ENCODE measurements at regions not wholly inside any gene's neighbourhood (a gene's known extent, or its start where the extent isn't known, plus 50 kb on each side); places are given as distances from the start of the nearest gene placed in this dataset.

DNA sequence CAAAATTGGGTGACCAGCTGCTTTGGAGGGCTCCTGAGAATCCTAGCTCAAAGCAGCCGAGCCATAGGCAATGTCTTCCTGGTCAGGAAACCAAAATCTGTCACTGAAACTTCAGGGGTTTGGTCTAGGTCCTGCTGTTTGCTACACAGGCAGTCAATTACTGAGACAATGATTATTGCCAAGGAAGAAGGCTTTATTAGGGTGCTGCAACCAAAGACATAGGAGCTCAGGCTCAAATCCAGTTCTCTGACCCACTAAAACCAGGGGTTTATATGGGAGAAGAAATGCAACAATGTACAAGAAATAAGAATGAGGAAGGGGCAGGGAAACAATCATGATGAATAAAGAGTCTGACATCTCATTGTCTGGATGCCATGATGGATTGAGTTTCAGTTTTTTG, 410.3 kb upstream of the ZWINT start:
- DNase-seq, result no peak

- no peak for DNase-seq
These were observed 402.0 kb upstream of the ZWINT start for GRCh38 chr10:56763090-56763489.

- DNase-seq, result no peak
These were observed 384.4 kb upstream of the ZWINT start for GRCh38 chr10:56745490-56745889.

- DNase-seq, result no peak
These were observed 367.3 kb upstream of the ZWINT start for GRCh38 chr10:56728349-56728748.

DNA sequence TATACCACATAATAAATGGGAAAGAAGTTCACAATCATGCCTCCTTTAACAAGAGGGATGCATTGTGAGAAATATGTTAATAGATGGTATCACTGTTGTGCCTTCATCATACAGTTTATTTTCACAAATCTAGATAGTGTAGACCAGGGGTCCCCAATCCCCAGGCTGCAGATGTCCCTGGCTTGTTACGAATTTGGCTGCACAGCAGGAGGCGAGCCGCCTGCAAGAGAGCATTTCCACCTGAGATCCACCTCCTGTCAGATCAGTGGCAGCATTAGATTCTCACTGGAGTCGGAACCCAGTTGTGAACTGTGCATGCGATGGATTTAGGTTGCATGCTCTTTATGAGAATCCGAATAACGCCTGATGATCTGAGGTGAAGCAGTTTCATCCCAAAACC, 361.9 kb upstream of the ZWINT start:
- DNase-seq, result no peak

DNA sequence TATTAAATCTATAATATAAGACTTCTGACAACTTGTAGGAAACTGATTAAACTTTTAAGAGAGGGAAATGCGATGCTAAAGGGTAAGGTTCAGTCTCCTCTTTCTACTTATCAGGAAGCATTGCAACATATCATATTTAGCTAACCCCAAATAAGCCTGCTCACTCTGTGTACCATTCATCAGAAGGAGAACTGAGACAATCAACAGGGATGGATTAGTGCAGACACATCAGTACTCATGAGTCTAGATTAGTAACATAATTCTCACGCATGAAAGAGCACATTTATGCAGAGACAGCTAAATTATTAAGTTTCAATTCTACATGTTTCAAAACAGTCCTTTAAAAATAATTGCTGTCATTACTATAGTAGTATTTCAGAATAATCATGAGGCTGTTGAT, 354.2 kb upstream of the ZWINT start:
- DNase-seq, result no peak

DNA sequence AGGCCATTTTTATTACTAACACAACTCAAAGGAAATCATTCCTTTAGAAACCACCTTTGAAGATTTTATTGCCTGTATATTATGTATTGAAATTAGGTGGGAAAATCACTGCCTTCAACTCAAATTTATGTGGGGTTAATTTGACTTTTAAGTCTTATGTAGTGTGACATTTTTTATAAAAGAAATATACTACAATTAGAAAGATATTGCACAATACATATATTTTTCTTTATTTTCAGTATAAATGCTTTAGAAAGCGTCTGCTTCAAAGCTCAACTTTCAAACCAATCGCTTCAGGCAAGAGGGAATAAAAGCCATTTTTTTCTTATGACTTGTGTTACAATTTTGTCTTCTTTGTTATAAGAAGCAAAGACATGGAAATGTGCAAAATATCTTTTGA, 337.4 kb upstream of the ZWINT start:
- no peak for DNase-seq

- no peak for DNase-seq
These were observed 318.5 kb upstream of the ZWINT start for GRCh38 chr10:56679578-56679977.

- no peak for DNase-seq
These were observed 301.8 kb upstream of the ZWINT start for GRCh38 chr10:56662765-56663447.

GRCh38 chr10:56653289-56653688, 292.2 kb upstream of the ZWINT start:
- DNase-seq, result no peak

DNA sequence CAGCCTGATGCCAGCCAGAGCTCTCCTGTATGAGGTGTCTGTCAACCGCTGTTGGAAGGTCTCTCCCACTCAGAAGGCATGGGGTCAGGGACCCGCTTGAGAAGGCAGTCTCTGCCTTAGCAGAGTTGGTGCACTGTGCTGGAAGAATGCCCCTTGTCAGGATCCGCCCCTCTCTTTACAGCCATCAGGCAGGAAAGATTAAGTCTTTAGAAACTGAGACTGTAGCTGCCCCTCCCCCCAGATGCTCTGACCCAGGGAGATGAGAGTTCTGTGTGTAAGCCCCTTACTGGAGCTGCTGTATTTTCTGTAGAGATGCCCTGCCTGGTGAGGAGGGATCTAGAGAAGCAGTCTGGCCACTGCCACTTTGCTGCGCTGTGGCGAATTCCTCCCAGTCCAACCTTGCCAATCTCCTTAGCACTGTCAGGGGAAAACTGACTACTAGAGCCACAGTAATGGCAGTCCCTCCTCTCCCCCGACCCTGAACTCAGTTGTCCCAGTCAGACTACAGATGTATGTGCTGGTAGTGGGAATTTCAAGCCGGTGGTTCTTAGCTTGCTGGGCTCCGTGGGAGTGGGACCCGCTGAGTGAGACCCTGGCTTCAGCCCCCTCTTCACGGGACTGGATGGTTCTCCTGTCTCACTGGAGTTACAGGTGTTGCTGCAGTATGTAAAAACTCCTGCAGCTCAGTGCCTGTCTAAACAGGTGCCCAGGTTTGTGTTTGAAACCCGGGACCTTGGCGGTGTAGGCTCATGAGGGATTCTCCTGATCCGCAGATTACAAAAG, 285.5 kb upstream of the ZWINT start:
- DNase-seq, result no peak

GRCh38 chr10:56633876-56634452, 272.9 kb upstream of the ZWINT start:
- DNase-seq, result no peak

DNA sequence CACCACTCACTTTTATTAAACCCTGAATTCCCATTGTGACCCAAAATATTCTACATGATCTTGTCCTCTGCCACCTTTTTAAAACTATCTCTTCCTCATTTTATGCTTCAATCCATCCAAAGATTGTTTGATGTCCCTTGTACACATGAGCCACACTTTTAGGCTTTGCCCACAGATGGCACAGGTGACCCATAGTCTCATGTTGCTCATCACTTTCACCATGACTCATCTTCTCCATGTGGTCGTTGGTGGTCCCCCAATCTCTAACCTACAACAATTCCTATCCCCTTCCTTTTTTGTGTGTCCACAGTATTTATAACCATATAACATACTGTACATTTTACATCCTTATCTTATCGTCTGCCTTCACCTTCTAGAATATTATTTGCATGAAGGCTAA, 271.5 kb upstream of the ZWINT start:
- no peak for DNase-seq

DNA sequence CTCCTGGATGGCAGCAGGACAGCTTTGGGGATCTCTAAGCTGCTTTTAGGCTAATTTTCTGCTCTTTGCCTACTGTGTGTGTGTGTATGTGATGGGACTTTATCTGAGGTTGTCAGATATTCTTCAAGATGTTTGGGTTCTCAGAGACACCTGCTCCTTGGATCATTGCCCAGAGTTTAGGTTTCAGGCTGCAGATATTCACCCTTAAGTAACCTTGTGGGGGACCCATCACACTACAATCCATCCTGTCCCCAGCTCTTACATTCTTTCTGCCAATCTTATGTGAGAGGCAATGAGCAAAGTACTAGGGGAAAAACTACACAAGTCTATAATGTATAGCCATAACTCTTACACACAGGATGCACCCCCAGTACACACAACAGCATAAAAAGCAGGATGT, 263.0 kb upstream of the ZWINT start:
- no peak for DNase-seq

GRCh38 chr10:56623064-56623463, 262.0 kb upstream of the ZWINT start:
- no peak for DNase-seq

GRCh38 chr10:56622335-56622973, 261.4 kb upstream of the ZWINT start:
- DNase-seq, result no peak

DNA sequence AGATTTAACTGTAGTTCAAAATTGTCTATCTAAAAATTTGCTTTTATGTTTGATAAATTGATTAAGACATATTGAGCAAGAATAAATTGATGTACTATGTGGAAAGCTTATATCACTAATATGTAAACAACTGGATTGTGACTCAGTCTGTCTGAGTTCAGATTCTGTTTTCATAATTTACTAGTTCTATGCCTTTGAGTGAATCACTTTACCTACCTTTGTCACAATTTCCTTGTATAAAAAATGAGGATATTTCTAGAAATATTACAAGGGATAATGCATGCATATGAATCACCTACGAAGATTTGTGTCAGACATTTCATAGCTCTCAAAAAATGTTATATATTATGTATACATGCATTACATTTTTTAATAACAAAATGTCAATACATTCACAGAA, 245.1 kb upstream of the ZWINT start:
- DNase-seq, result no peak

DNA sequence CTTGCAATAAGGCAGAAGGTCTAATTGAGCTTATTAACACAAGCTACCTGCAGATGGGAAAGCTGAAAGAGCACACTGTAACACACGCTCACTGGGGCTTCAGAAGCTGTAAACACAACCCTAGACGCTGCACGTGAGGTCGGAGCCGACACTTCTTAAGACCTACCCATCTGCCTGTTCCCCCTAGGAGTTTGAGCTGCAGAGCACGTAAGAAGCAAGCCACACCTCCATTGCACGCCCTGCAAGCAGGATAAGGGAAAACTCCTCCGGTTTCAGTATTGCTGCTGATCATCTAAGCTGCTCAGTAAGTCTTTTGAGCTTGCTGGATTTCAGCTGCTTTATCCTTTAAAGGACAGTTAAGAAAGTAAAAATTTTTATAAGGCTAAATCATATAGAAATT, 244.0 kb upstream of the ZWINT start:
- DNase-seq, result no peak

DNA sequence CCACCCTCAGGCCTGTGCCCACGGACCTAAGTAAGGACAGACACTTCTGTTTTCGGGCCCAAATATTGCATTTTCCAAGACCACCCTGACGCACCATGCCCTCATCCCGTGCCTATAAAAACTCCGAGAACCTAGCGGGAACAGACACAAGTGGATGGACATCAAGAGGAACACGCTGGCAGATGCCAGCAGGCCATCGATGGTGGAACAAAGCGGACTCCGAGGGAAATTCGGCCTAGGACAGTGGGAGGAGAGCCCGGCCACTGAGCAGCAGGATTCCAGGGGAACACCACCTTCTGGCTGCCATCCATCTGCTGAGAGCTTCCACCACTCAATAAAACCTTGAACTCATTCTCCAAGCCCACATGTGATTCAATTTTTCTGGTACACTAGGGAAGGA, 243.6 kb upstream of the ZWINT start:
- DNase-seq, result no peak

DNA sequence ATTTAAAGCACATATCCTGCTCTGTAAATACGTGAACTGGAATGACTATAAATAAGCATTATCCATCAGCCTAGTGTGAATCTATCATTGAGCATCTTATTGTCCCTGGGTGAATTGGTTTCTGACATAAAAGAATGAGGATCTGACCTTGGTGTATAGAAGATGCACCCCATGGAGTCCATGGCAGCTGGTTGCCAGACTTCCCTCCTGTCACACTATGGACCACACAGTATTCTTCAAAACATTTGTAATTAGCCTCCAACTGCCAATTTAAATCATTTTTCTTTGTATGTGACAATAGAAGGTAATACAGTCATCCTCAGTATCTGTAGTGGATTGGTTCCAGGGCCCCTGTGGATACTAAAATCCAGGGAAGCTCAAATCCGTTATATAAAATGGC, 238.1 kb upstream of the ZWINT start:
- DNase-seq, result no peak

- no peak for DNase-seq
These were observed 235.2 kb upstream of the ZWINT start for GRCh38 chr10:56596257-56596656.

- no peak for DNase-seq
These were observed 232.1 kb upstream of the ZWINT start for GRCh38 chr10:56593120-56593519.

DNA sequence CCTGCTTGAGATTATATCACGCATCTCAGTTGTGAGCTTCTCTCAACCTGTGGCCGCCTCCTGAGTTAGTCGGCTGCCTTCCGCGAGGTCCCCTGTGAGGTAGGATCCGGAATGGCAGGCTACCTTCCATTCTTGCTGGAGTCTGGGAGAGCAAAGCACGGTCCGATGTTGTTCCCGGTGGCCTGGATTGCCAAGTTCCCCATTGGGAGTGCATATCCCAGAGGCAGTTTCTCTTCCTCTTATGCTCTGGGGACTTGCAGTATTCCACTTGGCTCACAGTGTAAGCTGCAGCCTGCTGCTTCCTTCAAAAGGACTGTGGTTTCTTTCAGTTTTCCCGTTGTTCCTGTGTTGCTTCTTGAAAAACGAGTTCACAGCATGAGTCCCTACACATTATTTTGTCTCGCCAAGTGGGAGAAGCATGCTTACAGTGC, 225.4 kb upstream of the ZWINT start:
- no peak for DNase-seq
